ENCODE measurements at regions not wholly inside any gene's neighbourhood (a gene's known extent, or its start where the extent isn't known, plus 50 kb on each side); places are given as distances from the start of the nearest gene placed in this dataset.
"Not testable (repeated sequence)": the region's sequence is repeated elsewhere in the genome, so short reads cannot be mapped to it uniquely, and the experiment has no call there.

- TF ChIP-seq EP300, POLR2A, POLR2AphosphoS5 (IDR thresholded peaks at IDR 0.05): not testable (repeated sequence)
- TF ChIP-seq, protein P1, sequence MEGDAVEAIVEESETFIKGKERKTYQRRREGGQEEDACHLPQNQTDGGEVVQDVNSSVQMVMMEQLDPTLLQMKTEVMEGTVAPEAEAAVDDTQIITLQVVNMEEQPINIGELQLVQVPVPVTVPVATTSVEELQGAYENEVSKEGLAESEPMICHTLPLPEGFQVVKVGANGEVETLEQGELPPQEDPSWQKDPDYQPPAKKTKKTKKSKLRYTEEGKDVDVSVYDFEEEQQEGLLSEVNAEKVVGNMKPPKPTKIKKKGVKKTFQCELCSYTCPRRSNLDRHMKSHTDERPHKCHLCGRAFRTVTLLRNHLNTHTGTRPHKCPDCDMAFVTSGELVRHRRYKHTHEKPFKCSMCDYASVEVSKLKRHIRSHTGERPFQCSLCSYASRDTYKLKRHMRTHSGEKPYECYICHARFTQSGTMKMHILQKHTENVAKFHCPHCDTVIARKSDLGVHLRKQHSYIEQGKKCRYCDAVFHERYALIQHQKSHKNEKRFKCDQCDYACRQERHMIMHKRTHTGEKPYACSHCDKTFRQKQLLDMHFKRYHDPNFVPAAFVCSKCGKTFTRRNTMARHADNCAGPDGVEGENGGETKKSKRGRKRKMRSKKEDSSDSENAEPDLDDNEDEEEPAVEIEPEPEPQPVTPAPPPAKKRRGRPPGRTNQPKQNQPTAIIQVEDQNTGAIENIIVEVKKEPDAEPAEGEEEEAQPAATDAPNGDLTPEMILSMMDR (IDR thresholded peaks at IDR 0.05): not testable (repeated sequence)
These were observed 59.8 kb upstream of the CHORDC1 start for GRCh38 chr11:90282551-90283071.
